Activated CD8-positive, alpha-beta memory T cell treated with anti-CD3 and anti-CD28 coated beads for 24 hours (primary cell): ENCODE measurements at regions not wholly inside any gene's neighbourhood (a gene's known extent, or its start where the extent isn't known, plus 50 kb on each side); places are given as distances from the start of the nearest gene placed in this dataset.
"Not testable (repeated sequence)": the region's sequence is repeated elsewhere in the genome, so short reads cannot be mapped to it uniquely, and the experiment has no call there.

Experiments
- DNase-seq: peaks from one replicate; pipeline ENCODE4 v3.0.0-alpha.2; 2020

DNA sequence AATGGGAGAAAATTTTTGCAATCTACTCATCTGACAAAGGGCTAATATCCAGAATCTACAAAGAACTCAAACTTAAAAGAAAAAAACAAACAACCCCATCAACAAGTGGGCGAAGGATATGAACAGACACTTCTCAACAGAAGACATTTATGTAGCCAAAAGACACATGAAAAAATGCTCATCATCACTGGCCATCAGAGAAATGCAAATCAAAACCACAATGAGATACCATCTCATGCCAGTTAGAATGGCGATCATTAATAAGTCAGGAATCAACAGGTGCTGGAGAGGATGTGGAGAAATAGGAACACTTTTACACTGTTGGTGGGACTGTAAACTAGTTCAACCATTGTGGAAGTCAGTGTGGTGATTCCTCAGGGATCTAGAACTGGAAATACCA lies 187.7 kb upstream of the ARHGEF26 start:
- DNase-seq: not testable (repeated sequence)

DNA sequence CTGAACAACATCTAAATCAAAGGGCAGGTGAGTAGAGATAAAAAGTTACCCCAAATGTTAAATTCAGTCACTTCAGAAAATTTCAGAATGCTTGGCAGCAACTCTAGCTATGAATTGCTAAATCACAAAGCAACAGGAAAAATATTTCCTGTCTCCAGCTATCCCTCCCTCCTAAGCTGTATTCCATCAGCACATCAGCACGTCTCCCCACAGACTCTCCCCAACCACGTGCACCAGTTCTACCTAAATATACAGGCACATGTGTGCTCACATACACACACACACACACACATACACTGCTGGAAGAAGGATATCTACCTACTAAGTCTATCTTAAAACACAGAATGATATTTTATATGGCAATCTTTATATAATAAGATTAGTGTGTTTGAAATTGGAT lies 177.1 kb upstream of the ARHGEF26 start:
- no peak for DNase-seq

DNA sequence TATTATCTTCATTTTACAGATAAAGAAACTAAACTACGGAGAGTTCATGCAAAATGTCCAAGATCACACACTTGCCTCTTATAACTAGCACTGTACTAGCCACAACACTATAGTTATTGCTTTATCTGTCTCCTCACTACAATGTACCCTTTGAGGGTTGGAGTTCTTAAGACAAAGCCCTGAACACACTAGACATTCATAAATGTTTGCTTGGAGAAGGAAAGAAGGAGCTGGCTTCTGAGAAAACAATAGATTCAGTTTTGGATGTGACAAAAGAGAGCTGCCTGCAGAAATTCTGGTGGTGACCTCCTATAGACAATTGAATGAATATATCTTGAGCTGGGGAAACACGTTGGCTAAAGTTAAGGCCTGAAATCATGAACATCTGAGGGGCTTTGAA lies 169.9 kb upstream of the ARHGEF26 start:
- DNase-seq: no peak

DNA sequence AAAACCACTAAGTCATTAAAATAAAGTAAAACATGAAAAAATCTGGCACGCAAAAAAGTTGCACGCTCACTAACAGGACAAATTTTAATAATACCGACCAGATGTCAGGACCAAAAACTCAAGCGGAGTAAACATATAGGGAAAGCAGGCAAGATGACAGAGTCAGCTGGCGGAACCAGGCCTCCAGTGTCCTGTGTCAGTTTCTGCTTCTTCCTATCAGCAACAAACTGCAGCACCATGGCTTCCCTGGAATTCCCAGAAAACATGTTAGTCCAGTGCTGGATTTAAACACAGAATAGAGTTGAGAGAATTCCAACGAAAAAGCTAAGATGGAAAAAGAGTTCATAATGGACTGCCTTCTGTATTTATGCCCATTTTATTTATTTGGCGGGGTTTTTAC lies 169.1 kb upstream of the ARHGEF26 start:
- DNase-seq: no peak

DNA sequence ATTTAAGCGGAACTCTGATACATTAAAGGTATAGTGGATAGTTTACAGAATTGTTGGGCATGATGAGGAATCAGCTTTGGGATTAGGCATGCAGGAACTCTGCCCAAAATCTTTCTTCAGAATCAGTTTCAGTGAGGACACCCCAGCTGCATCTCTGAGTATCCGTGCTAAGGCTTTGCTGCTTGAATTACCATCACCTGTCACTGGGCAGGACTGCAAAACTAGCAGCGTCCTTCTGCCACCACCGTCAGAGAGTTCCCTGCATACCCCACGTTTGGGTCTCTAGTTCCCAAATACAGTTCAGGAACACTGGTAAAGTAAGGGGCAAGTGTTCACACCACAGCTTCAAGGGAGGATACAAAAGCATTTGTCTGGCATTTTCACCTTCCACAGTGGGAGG lies 164.6 kb upstream of the ARHGEF26 start:
- DNase-seq: no peak

DNA sequence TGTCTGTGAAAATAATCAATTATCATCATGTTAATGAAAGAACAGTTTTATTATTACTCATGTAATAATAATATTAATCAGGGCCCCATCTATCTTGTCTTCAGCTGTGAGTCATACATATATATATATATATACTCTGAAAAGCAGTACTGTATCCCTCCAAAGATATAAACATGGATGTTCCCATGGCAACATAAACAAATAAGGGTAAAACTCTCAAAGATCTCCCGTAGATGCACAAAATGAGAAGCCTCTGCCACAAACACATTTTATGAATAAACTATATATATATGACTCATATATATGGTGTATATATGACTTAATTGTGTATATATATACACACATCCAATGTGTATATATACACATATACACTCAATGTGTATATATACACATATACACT lies 163.8 kb upstream of the ARHGEF26 start:
- no peak for DNase-seq

DNA sequence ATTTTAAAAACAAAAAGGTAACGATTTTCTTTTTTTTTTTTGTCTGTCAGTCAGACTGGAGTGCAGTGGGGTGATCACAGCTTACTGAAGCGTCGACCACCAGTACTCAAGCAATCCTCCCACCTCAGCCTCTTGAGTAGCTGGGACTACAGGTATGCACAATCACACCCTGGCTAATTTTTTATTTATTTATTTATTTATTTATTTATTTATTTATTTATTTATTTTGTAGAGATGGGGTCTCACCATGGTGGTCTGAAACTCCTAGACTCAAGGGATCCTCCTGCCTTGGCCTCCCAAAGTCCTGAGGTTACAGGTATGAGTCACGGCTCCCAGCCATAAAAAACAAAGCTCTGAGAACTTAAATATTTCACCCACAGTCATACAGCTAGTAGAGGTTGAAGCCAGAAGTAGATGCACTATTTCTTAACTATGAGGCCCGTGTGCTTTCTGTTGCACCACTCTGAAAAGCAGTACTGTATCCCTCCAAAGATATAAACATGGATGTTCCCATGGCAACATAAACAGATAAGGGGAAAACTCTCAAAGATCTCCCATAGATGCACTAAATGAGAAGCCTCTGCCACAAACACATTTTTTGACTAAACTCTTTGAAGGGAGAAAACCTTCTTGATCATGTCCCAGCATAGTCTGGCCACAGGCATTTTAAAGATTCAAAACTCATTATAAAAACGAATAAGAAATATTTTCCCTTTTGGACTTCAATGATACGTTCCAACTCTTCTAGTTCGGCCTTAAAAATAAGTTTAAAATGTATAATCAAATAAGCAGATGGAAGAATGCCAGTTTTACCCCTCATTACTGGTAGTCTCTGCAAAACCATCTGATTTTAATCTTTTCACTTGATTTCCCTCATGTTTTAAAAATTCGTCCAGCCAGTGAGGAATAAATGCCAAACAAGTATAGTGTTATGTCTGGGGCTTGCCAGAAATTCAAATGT lies 162.3 kb upstream of the ARHGEF26 start:
- DNase-seq: no peak

DNA sequence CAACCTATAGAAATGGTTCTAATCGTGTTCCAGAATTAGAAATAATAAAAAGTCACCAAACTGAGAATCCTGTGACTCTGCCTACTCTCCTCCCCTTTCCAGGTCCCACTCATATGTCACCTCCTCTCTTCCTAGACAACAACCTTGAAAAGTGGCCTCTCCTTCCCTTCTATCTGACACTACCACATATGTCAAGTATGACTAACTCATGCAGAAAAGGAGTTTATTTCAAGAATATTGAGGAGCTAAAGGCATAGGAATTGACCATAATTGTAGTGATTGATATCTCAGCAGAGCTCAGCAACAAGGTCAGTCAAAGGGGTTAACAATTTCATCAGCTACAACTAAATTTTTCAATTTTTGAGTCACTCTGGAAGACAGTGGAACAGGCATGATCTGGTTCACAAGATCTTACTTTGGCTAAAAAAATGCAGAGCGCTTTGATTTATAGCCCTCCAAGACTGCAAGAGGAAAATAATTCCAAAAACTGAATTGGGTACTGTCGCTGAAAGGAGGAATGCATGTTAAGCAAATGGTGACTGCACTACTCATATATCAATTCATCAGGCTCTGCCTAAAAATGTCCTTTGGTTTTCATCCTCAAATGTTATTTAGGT lies 160.6 kb upstream of the ARHGEF26 start:
- DNase-seq: no peak

DNA sequence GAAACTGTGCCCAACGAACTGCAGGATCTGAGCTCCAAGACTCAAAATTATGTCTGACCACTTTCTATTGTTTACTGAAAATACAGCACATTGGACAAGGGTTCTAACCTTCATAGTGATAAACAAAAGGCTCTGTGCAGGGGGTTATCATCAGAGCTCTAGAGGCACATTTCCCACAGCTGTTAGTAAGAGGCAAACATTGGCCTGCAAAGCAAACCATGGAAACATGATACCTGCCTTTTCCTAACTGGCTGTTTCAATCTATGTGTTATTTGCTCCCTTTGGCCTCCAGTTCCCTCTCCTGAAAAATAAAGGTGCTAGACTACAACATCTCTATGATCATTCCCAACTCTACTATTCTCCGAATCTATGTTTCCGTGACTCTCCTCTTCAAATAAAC lies 159.7 kb upstream of the ARHGEF26 start:
- DNase-seq: no peak

DNA sequence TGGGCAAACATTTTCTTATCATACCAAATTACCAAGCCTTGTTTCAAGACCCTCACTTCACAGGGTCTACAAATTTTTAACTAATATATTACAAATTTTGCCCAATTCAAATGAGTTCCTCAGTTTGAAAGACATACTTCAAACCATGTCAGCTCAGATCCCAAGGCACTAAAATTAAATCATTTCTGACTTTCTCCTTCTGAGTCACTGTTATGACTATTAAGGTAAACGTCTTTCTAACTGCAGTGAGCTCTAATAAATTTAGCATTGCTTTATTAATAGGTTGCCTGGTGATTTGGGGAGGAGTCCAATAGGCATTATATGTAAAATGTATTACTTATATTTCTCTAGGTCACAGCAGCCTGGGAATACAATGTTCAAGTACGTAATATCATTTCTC lies 158.2 kb upstream of the ARHGEF26 start:
- no peak for DNase-seq

DNA sequence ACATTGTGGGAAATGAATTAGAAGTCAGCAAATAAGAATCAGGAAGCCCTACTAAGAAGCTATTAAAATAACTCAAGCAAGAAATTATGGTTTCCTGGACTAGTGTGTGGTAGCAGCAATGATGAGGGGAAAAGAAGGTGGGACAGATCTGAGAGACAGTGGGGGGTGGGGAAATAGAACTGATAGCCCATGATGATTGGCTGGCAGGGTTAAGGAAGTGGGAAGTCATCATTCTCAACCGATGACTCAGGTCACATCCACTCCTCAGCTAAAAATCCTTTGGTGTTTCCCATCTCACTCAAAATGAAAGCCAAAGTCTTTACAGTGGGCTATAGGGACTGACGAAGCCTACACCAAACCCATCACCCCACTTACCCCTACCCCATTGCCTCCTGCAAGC lies 153.9 kb upstream of the ARHGEF26 start:
- no peak for DNase-seq

DNA sequence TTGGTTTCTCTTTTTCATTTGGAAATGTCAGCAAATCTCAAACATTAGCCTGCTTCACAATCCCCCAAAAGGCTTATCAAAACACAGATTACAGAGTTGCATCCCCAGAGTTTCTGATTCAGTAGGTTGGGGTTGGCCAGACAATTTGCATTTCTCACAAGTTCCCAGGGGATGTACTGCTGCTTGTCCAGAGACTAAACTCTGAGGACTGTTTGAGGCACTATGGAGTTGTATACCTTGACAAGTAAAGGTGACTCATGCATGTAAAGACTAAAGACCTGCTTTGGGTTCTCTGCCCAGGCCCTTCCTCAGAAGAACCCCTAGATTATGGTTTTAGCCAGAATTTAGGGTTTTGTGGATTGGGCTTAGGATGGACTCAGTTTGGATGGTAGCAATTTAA lies 151.1 kb upstream of the ARHGEF26 start:
- DNase-seq: no peak

DNA sequence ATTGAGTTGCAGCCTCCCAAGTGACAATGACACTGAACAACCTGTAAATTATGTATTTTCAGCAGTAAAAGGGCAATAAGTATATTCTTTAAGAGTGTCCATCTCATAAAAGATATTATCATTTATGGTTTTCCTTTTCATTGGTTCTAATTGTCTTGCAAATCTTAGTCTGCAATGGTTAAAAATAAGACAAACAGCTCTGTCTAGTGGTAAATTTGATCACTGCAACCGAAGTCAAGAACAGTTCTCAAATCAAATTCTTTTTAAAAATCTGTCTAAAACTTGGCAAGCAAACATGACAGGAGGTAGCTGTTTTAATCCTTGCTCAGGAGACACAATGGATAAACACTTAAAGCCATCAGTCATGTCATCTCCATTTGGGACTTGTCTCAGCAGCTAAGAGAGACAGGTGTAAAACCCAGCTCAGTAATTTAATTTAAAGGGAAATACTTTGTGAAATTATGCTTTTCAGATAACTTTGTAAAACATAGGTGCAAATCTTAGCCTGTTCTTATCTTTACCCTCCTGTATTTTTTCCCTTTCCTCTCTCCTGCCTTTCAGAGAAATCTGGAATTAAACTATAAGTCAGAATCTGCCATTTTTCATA lies 150.3 kb upstream of the ARHGEF26 start:
- DNase-seq: no peak

DNA sequence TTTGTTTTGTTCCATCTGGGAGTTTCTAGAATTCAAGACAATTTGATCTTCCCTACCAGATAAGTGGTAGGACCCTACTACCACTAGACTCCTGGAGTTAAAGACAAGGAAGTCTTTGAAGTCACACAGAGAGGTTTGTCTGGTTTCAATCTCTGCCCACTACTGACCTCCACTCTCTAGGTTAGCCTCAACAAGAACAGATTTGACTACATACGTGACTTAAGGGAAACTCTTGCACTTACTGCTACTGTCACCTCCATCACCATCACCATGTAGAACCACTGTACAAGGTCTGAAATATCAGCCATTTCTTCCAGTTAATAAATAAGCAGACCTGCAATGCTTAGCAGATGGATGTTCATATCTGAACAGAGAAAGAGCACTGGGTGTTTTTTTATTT lies 148.3 kb upstream of the ARHGEF26 start:
- DNase-seq: no peak

DNA sequence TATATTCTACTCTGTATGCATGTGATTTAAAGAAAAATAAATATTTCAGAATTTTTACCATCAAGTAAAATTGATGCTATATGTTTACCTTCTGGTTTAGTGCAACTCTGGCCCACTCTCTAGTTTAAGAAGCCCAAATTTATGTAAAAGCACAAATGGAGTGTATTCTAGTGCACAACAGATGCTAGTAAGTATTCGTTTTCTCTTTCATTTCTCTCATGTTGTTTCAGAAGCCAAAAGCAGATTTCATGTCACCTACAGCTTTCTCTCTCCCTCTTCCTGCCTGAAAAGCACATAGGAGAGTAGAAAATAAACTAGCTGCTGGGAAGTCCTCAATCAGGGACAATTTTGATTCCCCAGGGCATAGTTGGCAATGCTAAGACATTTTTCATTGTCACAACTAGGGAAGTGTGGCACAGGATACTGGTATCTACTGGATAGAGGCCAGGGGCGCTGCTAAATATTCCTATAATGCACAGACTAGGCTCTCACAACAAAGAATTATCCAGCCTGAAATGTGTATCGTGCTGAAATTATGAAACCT lies 147.4 kb upstream of the ARHGEF26 start:
- no peak for DNase-seq

DNA sequence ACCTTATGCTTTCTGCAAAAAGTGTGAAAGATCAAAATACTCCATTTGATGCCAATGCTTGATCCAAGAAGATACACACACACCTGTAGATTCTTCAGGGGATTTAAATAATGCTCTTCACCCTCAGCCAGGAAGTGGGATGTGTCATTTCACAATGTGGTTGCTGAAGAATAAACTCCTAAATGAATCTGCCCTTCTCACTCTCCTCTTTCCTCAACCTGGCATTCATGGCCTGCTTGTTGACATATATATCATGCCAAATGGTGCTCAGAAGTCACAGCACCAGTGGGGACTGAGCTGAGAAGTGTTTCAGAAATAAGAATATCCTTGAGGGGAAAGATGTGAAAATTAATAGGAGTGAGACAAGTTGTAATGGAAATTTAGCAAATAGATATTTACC lies 146.6 kb upstream of the ARHGEF26 start:
- no peak for DNase-seq

DNA sequence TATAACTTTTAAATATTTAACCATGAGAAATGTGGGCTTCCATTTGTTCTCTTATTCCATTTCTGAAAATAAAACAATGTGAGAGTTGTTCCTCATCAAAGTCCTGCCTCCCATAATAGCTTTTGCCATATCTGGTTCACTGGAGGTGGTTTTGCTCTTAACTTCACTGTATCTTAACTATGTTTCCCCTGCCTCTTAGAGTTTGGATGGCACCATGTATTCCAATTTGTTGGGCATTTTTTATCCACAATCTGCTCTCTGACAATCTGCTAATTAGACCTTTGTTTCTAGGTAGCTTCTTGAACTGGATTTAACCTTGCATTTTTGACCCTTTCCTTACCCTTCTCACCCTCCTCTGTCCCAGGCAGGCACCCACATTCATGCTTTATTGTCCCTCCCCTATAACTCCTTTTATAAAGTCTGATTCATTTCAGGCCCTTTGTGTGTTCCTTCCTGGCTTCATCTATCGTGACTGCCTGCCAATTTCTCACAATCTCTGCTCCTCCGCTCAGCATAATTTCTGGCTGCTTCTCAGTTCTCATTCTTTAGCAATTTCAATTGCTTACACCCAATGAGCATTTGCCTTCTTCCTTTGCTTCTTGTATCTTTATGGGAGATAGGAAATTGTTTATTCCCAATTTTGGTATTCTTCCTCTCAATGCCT lies 144.2 kb upstream of the ARHGEF26 start:
- no peak for DNase-seq

DNA sequence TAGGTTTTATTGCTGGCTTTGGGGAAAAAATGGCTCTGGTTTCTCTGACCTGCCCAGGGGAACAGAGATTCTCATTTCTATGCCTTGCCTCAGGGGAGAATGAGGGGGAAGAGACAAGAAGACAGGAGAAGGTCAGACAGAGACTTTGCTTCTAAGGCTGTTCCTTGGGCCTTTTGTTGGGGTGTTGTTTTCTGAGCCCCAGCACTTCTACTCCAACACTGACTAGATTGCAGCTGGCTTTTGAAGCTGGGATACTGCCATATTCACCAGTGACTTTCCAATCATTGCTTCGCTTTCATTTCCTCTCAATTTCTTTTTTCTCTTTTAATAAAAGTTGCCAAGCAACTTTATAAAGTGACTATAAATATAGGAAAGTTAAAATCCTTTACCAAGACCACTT lies 143.2 kb upstream of the ARHGEF26 start:
- DNase-seq: no peak

DNA sequence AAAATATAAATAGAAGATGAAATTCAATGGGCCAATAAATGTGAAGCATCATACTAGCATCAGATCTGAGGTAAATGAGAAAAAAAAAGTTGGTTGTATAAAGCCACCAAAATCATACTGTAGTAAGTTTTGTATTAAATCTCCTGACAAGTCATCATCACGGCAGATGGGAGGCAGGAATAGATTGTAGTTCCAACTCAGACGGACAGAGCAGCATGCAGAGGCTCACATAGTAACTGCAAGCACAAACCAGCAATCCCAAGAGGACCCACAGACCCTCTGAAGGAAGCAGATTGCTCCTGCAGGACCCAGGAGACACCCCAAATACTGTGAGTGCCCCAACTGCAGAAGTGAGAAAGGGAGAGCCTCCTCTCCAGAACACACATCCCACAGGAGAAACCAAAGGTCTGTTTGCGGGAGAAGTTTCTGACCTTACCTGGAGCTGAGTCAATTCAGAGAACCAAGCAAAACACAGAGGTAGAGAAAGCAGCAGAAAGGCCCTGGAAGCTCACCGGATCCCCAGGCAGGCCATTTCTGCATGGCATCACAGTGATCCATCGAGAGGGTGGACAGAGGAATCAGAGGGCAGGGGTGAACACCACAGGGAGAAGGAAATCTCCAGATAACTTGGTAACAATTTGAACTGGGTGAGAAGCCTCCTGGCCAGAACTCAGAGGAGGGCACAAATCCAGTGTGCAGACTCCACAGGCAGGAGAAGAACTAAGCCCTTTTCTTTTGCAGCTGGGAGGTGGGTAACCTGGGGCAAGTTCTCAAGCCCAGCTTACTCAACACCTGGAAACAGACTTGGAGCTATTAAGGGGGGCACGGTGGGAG lies 141.6 kb upstream of the ARHGEF26 start:
- no peak for DNase-seq

DNA sequence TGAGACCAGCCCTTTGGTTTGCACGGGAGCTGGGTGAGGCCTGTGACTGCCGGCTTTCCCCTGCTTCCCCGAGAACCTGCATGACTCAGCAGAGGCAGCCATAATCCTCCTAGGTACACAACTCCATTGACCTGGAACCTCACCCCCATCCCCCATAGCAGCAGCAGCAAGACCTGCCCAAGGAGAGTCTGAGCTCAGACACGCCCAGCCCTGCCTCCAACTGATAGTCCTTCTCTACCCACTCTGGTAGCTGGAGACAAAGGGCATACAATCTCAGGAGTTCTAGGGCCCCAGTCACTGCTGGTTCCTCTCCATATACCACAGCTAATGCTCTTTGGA lies 141.0 kb upstream of the ARHGEF26 start:
- no peak for DNase-seq

DNA sequence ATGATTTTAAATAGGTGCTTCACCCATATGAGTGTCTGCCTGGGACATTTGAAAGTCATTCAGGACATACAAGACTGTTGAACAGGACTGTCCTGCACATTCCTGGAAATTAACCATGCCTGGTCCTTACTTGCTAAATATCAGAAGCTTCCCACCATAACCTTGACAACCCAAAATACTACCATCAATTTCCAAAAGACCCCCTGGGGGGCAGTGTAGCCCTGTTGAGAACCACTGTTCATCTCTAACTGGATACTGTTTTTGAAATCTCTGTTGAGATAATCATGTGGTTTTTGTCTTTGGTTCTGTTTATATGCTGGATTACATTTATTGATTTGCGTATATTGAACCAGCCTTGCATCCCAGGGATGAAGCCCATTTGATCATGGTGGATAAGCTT lies 123.8 kb upstream of the ARHGEF26 start:
- DNase-seq: not testable (repeated sequence)

DNA sequence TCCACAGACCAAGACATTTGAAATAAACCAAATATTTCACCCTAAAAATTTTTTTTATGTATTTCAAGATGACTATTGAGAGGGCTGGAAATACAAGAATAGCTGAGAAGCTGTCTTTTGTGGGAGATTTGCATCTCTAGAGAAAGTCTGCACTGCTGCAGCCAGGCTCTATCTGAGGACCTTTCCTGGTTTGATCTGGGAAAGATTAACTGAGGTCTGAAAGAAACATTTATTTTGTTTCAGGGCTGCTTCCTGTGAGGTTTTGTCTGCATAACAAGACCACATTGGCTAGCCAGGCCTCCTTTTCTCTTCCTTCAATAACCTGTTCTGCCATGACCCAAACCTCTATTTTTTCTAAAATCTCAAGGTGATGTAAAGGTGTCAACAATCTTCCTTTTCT lies 117.5 kb upstream of the ARHGEF26 start:
- DNase-seq: no peak

DNA sequence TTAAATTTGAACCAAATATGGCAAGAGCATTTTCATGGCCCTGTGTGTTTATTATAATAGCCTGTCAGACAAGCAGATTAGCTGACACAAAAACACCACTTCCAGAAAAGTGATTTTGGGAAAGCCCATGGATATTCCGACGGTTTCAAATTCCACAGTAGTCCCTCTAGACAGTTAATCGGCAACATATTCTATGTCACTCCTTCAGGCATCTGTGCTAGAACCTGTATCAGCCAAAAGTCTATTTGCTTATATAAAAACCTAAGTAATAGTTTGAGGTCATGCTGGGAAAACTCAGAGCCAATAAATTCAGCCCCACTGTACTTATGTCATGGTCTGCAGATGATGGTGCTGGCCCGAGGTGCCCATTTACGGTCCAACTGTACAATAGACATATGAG lies 110.2 kb upstream of the ARHGEF26 start:
- no peak for DNase-seq
